Loucy (cell line): ENCODE measurements at regions not wholly inside any gene's neighbourhood (a gene's known extent, or its start where the extent isn't known, plus 50 kb on each side); places are given as distances from the start of the nearest gene placed in this dataset.

ENCODE experiments used
- H2AFZ ChIP-seq: fragments of 200-600 bp; sonication (generic); 2 replicates; pipeline ENCODE4 v1.6.0; 2016; ENCODE audit warnings: antibody characterized with exemption, mild to moderate bottlenecking, low read length, moderate library complexity
- H3F3A ChIP-seq: fragments of 200-600 bp; 2 replicates; pipeline ENCODE4 v1.6.0; 2016; ENCODE audit warnings: antibody characterized with exemption, low read depth, mild to moderate bottlenecking
- H3K27me3 ChIP-seq: fragments of 200-600 bp; sonication (generic); 2 replicates; pipeline ENCODE4 v1.6.1; 2014; ENCODE audit warnings: low read length, mild to moderate bottlenecking; ENCODE audit not compliant: insufficient read depth, poor library complexity, severe bottlenecking
- H3K36me3 ChIP-seq: fragments of 200-600 bp; sonication (generic); 2 replicates; pipeline ENCODE4 v1.6.1; 2016; ENCODE audit warnings: low read length; ENCODE audit not compliant: insufficient read depth
- H3K4me1 ChIP-seq: fragments of 200-600 bp; sonication (generic); 2 replicates; pipeline ENCODE4 v1.5.1; 2014; ENCODE audit warnings: low read length, mild to moderate bottlenecking; ENCODE audit not compliant: insufficient read depth, poor library complexity, severe bottlenecking
- H3K4me2 ChIP-seq: fragments of 200-600 bp; sonication (generic); 2 replicates; pipeline ENCODE4 v1.6.0; 2014; ENCODE audit warnings: antibody characterized with exemption, low read length, low read depth, mild to moderate bottlenecking; ENCODE audit not compliant: poor library complexity, severe bottlenecking
- H3K4me3 ChIP-seq: fragments of 200-600 bp; sonication (generic); 2 replicates; pipeline ENCODE4 v1.5.1; 2014; ENCODE audit warnings: low read length, mild to moderate bottlenecking, mixed read lengths; ENCODE audit not compliant: poor library complexity, severe bottlenecking
- H3K79me2 ChIP-seq: fragments of 200-600 bp; sonication (generic); 2 replicates; pipeline ENCODE4 v1.6.1; 2014; ENCODE audit warnings: low read length; ENCODE audit not compliant: insufficient read depth
- H3K9ac ChIP-seq: fragments of 200-600 bp; sonication (generic); 2 replicates; pipeline ENCODE4 v1.6.0; 2014; ENCODE audit warnings: mild to moderate bottlenecking, low read depth, low read length, moderate library complexity; ENCODE audit not compliant: poor library complexity, severe bottlenecking
- H3K9me2 ChIP-seq: fragments of 200-600 bp; sonication (generic); replicated peaks from 2 replicates; pipeline ENCODE4 v1.6.1; 2016; ENCODE audit warnings: low read depth, low read length, mixed read lengths
- H3K9me3 ChIP-seq: fragments of 200-600 bp; sonication (generic); 2 replicates; pipeline ENCODE4 v1.6.1; 2014; ENCODE audit warnings: mild to moderate bottlenecking, antibody characterized with exemption, low read length, low read depth; ENCODE audit not compliant: insufficient read depth
- H4K20me1 ChIP-seq: fragments of 200-600 bp; sonication (generic); 2 replicates; pipeline ENCODE4 v1.6.0; 2014; ENCODE audit warnings: antibody characterized with exemption, low read length, mild to moderate bottlenecking; ENCODE audit not compliant: insufficient read depth, poor library complexity, severe bottlenecking
- EZH2phosphoT487 ChIP-seq: fragments of 200-600 bp; IDR thresholded peaks from 2 replicates; pipeline ENCODE4 v1.6.1; 2018; ENCODE audit warnings: antibody characterized with exemption, mild to moderate bottlenecking, moderate library complexity, borderline replicate concordance
- TF ChIP-seq, protein P1 (sequence below): fragments of 200-600 bp; sonication (generic); conservative IDR thresholded peaks from 2 replicates; pipeline ENCODE4 v1.5.1; 2014; ENCODE audit warnings: mild to moderate bottlenecking, antibody characterized with exemption, low read length

DNA sequence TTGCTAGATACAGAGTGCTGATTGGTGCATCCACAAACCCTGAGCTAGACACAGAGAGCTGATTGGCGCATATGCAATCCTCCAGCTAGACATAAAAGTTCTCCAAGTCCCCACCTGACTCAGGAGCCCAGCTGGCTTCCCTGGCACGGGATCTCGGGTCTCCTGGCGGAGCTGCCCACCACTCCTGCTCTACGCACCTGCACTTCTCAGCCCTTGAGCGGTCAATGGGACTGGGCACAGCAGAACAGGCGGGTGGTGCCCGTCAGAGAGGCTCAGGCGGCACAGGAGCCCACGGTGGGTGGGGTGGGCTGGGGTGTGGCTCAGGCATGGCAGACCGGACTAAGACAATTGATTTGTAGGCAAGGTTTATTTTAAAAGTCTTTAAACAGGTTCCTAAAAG, 1365.5 kb downstream of the FAM181B start:
- Histone ChIP-seq H3K36me3 (no peaks in the 10 kb centered on the region), H3K4me1 (no peaks in the 10 kb centered on the region), H3K9ac (no peak overlapping the region), H3K9me3 (no peaks in the 10 kb centered on the region), H3K79me2 (no peaks in the 10 kb centered on the region), H3K4me3 (no peak overlapping the region), H4K20me1 (no peaks in the 10 kb centered on the region), H3K9me2 (no peaks in the 10 kb centered on the region), H3F3A (no peaks in the 10 kb centered on the region), H3K27me3 (no peaks in the 10 kb centered on the region), H3K4me2 (no peak overlapping the region), H2AFZ (no peak overlapping the region)
- TF ChIP-seq, protein P1, sequence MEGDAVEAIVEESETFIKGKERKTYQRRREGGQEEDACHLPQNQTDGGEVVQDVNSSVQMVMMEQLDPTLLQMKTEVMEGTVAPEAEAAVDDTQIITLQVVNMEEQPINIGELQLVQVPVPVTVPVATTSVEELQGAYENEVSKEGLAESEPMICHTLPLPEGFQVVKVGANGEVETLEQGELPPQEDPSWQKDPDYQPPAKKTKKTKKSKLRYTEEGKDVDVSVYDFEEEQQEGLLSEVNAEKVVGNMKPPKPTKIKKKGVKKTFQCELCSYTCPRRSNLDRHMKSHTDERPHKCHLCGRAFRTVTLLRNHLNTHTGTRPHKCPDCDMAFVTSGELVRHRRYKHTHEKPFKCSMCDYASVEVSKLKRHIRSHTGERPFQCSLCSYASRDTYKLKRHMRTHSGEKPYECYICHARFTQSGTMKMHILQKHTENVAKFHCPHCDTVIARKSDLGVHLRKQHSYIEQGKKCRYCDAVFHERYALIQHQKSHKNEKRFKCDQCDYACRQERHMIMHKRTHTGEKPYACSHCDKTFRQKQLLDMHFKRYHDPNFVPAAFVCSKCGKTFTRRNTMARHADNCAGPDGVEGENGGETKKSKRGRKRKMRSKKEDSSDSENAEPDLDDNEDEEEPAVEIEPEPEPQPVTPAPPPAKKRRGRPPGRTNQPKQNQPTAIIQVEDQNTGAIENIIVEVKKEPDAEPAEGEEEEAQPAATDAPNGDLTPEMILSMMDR: no peak
- TF ChIP-seq EZH2phosphoT487: no peak

DNA sequence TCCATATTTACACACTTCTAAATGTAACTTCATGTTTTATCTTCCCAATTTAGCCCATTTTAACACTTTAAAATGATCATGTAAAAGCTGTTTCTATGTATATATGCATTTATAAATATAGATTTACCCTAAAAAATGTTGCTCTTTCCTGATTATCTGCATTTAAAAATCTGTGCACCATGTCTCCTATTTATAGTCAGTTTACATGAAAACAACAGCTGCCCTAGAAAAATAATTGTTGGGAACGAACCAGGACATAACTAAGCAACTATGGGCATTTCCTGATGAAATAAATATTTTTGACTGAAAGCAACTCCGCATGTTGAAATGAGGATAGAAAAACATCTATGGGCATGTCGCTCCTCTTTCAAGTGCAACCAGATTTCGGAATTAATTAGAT, 1368.2 kb downstream of the FAM181B start:
- H3K27me3 ChIP-seq: no peaks in the 10 kb centered on the region
- no peaks in the 10 kb centered on the region for H3K4me1 ChIP-seq
- H3K79me2 ChIP-seq: no peaks in the 10 kb centered on the region
- no peaks in the 10 kb centered on the region for H3K36me3 ChIP-seq
- H2AFZ ChIP-seq: no peak overlapping the region
- H3K9me3 ChIP-seq: no peaks in the 10 kb centered on the region
- no peaks in the 10 kb centered on the region for H3K9me2 ChIP-seq
- H3K4me2 ChIP-seq: no peak overlapping the region
- no peak overlapping the region for H3K9ac ChIP-seq
- TF ChIP-seq EZH2phosphoT487: no peak
- TF ChIP-seq, protein P1: no peak
- H3K4me3 ChIP-seq: no peak overlapping the region
- H4K20me1 ChIP-seq: no peaks in the 10 kb centered on the region
- no peaks in the 10 kb centered on the region for H3F3A ChIP-seq

DNA sequence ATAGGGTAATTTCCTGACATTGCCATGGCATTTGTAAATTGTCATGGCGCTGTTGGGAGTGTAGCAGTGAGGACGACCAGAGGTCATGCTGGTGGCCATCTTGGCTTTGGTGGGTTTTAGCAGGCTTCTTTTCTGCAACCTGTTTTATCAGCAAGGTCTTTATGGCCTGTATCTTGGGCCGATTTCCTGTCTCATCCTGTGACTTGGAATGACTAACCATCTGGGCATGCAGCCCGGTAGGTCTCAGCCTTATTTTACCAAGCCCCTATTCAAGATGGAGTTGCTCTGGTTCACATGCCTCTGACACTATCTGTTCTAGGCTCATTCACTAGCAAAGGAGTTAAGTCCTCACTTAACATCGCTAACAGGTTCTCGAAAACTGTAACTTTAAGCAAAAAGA, 1374.2 kb downstream of the FAM181B start:
- no peaks in the 10 kb centered on the region for H3K9me3 ChIP-seq
- no peaks in the 10 kb centered on the region for H3K4me1 ChIP-seq
- H3K4me2 ChIP-seq: no peak overlapping the region
- no peak overlapping the region for H3K4me3 ChIP-seq
- no peaks in the 10 kb centered on the region for H3K36me3 ChIP-seq
- H2AFZ ChIP-seq: no peak overlapping the region
- H3F3A ChIP-seq: no peaks in the 10 kb centered on the region
- no peaks in the 10 kb centered on the region for H4K20me1 ChIP-seq
- TF ChIP-seq, protein P1: no peak
- no peak for TF ChIP-seq EZH2phosphoT487
- no peaks in the 10 kb centered on the region for H3K9me2 ChIP-seq
- H3K9ac ChIP-seq: no peak overlapping the region
- H3K79me2 ChIP-seq: no peaks in the 10 kb centered on the region
- no peaks in the 10 kb centered on the region for H3K27me3 ChIP-seq
